Kidney (tissue), 13 donors: ENCODE measurements at regions not wholly inside any gene's neighbourhood (a gene's known extent, or its start where the extent isn't known, plus 50 kb on each side); places are given as distances from the start of the nearest gene placed in this dataset.

Experiments used
- DNase-seq, 5 donors: peaks; one replicate each; pipeline ENCODE4 v3.0.0-alpha.2; 2013 to 2020
- FAIRE-seq: peaks from 2 replicates; lab custom pipeline; 2012; peaks lifted over from hg19 to GRCh38; lab: Jason Lieb, UNC
- H3K27ac ChIP-seq, 2 donors: one replicate each; pipeline ENCODE4 v1.7.0; 2013; ENCODE audit warnings: low read depth in 2 of 2, low read length in 2 of 2, inconsistent platforms in 1 of 2
- H3K27me3 ChIP-seq: one replicate; pipeline ENCODE4 v1.7.1; 2013; ENCODE audit warnings: low read length, inconsistent platforms; ENCODE audit not compliant: control insufficient read depth, insufficient read depth
- H3K36me3 ChIP-seq, 3 donors: one replicate each; pipeline versions ENCODE4 v1.7.0 to v1.7.1; 2013; ENCODE audit warnings: low read length in 3 of 3, control low read depth in 1 of 3, inconsistent platforms in 1 of 3; ENCODE audit not compliant: insufficient read depth in 3 of 3, control insufficient read depth in 2 of 3
- H3K4me1 ChIP-seq, 3 donors: one replicate each; pipeline versions ENCODE4 v1.7.0 to v1.7.1; 2013; ENCODE audit warnings: low read length in 3 of 3, inconsistent platforms in 1 of 3, low read depth in 1 of 3; ENCODE audit not compliant: control insufficient read depth in 2 of 3, insufficient read depth in 2 of 3
- H3K4me3 ChIP-seq, 3 donors: one replicate each; pipeline versions ENCODE4 v1.7.0 to v1.8.1; 2013; ENCODE audit warnings: low read length in 3 of 3, control low read depth in 1 of 3, inconsistent platforms in 1 of 3
- H3K9ac ChIP-seq, 3 donors: one replicate each; pipeline versions ENCODE4 v1.7.0 to v1.7.1; 2013; ENCODE audit warnings: low read length in 3 of 3, control low read depth in 1 of 3, inconsistent platforms in 1 of 3
- H3K9me3 ChIP-seq, 3 donors: one replicate each; pipeline versions ENCODE4 v1.7.0 to v1.7.1; 2013; ENCODE audit warnings: low read length in 3 of 3, control low read depth in 1 of 3, inconsistent platforms in 1 of 3; ENCODE audit not compliant: control insufficient read depth in 2 of 3, insufficient read depth in 1 of 3
- CTCF ChIP-seq: IDR thresholded peaks from 3 replicates; pipeline ENCODE4 v1.5.1; 2012; ENCODE audit warnings: mild to moderate bottlenecking, moderate library complexity, borderline replicate concordance; ENCODE audit not compliant: insufficient read depth; ENCODE audit errors: extremely low read depth
- intact Hi-C: fragments of 100-400 bp; cut with DNase I; formaldehyde crosslinking; loops from one replicate; pipeline ENCODE4 v1.11.1; 2022
- donor health status: control.
- donor health status: control.
- donor health status: control.
- donor health status: control.
- donor health status: control.
- donor health status: DM: yes; HTN: yes; CAD: no.
- donor health status: Normal renal cell carcinoma (clear cell type).

- no peaks in the 10 kb centered on the region for H3K4me1 ChIP-seq
- H3K36me3 ChIP-seq: no peaks in the 10 kb centered on the region
- no peak overlapping the region for H3K27ac ChIP-seq
- intact Hi-C loops: no loop called here
- H3K4me3 ChIP-seq: no peak overlapping the region
- DNase-seq (no peak), FAIRE-seq (no peak)
- H3K27me3 ChIP-seq: no peaks in the 10 kb centered on the region
- TF ChIP-seq CTCF: no peak
- no peak overlapping the region for H3K9ac ChIP-seq
- H3K9me3 ChIP-seq: no peaks in the 10 kb centered on the region
Observed at GRCh38 chr16:35561346-35561745, 2101.9 kb downstream of the TP53TG3F start.

GRCh38 chr16:35562471-35562870 is 2103.1 kb downstream of the TP53TG3F start:
- no peak for DNase-seq
- Histone ChIP-seq H3K4me3 (no peak overlapping the region), H3K9ac (no peak overlapping the region), H3K9me3 (no peaks in the 10 kb centered on the region), H3K36me3 (no peaks in the 10 kb centered on the region), H3K4me1 (no peaks in the 10 kb centered on the region), H3K27me3 (no peaks in the 10 kb centered on the region), H3K27ac (no peak overlapping the region)
- intact Hi-C loops: no loop called here
- no peak for TF ChIP-seq CTCF
- no peak for FAIRE-seq

GRCh38 chr16:35562919-35563318 is 2103.5 kb downstream of the TP53TG3F start:
- DNase-seq: no peak
- no peaks in the 10 kb centered on the region for H3K27me3 ChIP-seq
- intact Hi-C loops: no loop called here
- no peak for FAIRE-seq
- H3K9ac ChIP-seq: no peak overlapping the region
- TF ChIP-seq CTCF: no peak
- no peaks in the 10 kb centered on the region for H3K36me3 ChIP-seq
- no peak overlapping the region for H3K27ac ChIP-seq
- no peaks in the 10 kb centered on the region for H3K9me3 ChIP-seq
- no peaks in the 10 kb centered on the region for H3K4me1 ChIP-seq
- H3K4me3 ChIP-seq: no peak overlapping the region

- Histone ChIP-seq H3K4me3 (no peak overlapping the region), H3K27ac (no peak overlapping the region), H3K36me3 (no peaks in the 10 kb centered on the region), H3K9ac (no peak overlapping the region), H3K9me3 (no peaks in the 10 kb centered on the region), H3K27me3 (no peaks in the 10 kb centered on the region), H3K4me1 (no peaks in the 10 kb centered on the region)
- intact Hi-C loops: no loop called here
- FAIRE-seq (no peak), DNase-seq (no peak)
- no peak for TF ChIP-seq CTCF
Observed at GRCh38 chr16:35564148-35564547, 2104.7 kb downstream of the TP53TG3F start.
